Cardiac muscle cell (in vitro differentiated cells and primary cell): ENCODE measurements at regions not wholly inside any gene's neighbourhood (a gene's known extent, or its start where the extent isn't known, plus 50 kb on each side); places are given as distances from the start of the nearest gene placed in this dataset.

Experiments
- DNase-seq, 2 donors: peaks; one replicate each; pipeline versions ENCODE4 v3.0.0 to v3.0.0-alpha.2; 2010 to 2017; ENCODE audit warnings: low read depth in 1 of 2, low spot score in 1 of 2
- H3K27ac ChIP-seq: fragments of 200-600 bp; sonication (generic); 2 replicates; pipeline ENCODE4 v1.5.1; 2016
- H3K27me3 ChIP-seq: fragments of 200-600 bp; sonication (generic); 2 replicates; pipeline ENCODE4 v1.6.0; 2016; ENCODE audit warnings: control low read depth
- H3K36me3 ChIP-seq: fragments of 200-600 bp; sonication (generic); 2 replicates; pipeline ENCODE4 v1.5.1; 2016; ENCODE audit warnings: control low read depth
- H3K4me1 ChIP-seq: fragments of 200-600 bp; sonication (generic); 2 replicates; pipeline ENCODE4 v1.8.1; 2017; ENCODE audit warnings: low read depth, mild to moderate bottlenecking, mixed run types
- H3K4me3 ChIP-seq: fragments of 200-600 bp; sonication (generic); 2 replicates; pipeline ENCODE4 v1.5.1; 2016; ENCODE audit warnings: mild to moderate bottlenecking
- H3K9me3 ChIP-seq: fragments of 200-600 bp; sonication (generic); 2 replicates; pipeline ENCODE4 v1.5.1; 2017; ENCODE audit warnings: low read depth, mild to moderate bottlenecking, control low read depth
- TF ChIP-seq, protein P1 (sequence below): IDR thresholded peaks from 2 replicates; pipeline ENCODE4 v1.5.1; 2012; ENCODE audit warnings: low read depth, mild to moderate bottlenecking, low read length

DNA sequence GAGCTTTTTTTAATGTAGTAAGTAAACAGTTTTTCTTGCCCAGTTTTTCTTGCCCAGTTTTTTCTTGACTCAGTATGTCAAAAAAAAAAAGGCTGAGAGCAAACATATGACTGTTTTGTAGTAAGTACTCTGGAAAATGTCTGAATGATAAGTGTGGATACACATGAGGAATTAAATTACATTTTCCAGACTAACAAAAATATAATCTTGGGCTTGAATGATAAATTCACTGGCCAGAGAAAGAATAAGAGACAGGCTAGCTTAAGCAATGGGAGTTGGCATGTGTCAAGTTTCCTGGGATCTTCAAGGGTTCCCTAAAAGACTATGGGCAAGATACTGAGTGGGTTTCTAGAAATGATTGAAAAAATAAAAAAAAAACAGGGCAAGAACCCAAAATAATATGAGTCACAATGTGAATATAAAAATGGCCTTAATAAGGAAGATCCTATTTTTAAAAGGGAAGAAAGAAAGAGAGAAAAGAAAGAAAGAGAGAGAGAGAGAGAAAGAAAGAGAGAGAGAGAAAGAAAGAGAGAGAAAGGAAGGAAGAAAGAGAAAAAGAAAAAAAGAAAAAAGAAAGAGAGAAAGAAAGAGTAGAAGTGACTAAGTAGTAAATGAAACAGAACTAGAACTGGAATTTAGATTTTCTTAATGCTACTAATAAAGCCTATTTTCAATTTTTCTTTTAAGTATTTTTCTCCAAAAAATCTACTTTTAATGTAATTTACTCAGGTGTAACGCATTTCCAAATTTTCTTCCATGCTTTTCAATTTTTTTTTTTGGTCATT is 60.2 kb downstream of the TFPI2 start:
- no peaks in the 10 kb centered on the region for H3K27me3 ChIP-seq
- no peaks in the 10 kb centered on the region for H3K9me3 ChIP-seq
- DNase-seq, result no peak
- TF ChIP-seq, protein P1, sequence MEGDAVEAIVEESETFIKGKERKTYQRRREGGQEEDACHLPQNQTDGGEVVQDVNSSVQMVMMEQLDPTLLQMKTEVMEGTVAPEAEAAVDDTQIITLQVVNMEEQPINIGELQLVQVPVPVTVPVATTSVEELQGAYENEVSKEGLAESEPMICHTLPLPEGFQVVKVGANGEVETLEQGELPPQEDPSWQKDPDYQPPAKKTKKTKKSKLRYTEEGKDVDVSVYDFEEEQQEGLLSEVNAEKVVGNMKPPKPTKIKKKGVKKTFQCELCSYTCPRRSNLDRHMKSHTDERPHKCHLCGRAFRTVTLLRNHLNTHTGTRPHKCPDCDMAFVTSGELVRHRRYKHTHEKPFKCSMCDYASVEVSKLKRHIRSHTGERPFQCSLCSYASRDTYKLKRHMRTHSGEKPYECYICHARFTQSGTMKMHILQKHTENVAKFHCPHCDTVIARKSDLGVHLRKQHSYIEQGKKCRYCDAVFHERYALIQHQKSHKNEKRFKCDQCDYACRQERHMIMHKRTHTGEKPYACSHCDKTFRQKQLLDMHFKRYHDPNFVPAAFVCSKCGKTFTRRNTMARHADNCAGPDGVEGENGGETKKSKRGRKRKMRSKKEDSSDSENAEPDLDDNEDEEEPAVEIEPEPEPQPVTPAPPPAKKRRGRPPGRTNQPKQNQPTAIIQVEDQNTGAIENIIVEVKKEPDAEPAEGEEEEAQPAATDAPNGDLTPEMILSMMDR, result no peak
- H3K36me3 ChIP-seq, result no peaks in the 10 kb centered on the region
- H3K4me1 ChIP-seq, result no peaks in the 10 kb centered on the region
- H3K27ac ChIP-seq, result no peak overlapping the region
- H3K4me3 ChIP-seq, result no peak overlapping the region

DNA sequence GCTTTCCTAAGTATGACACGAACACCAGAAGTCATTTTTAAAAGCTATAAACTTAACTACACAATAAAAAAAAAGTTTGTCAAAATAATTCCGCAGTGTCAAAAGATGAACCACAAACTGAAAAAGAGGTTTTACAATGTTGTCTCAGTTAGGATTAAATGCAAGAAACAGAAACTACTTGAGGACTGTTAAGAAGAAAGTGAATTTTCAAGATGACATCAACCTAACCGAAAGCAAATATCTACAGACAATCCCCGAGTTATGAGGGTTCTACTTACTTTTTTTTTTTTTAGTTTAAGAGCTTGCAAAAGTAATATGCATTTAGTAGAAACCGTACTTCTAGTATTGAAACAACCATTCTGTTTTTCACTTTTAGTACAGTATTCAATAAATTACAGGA is 62.3 kb downstream of the TFPI2 start:
- no peak for DNase-seq
- Histone ChIP-seq H3K9me3 (no peaks in the 10 kb centered on the region), H3K4me1 (no peaks in the 10 kb centered on the region), H3K27ac (no peak overlapping the region), H3K4me3 (no peak overlapping the region), H3K27me3 (peaks cover 3% of the 10 kb centered on the region), H3K36me3 (no peaks in the 10 kb centered on the region)
- TF ChIP-seq, protein P1, result no peak

DNA sequence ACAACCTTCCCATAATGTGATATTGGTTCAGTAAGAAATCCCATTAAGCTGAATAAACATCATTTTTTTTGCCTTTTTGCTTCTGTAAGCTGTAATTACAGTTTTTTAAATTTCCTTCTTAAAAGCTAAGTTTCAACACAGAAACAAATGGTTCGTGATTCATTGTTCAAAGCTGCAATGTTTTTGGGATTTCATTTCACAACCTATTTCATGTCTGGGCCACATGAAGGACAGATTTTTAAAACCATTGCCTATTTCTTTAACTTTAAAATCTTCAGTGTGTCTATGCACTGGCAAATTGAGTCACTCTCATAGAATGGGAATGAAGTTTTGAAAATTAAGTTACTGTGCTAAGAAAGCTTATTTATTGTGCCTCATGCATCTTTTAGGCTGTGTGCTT is 66.9 kb downstream of the TFPI2 start:
- TF ChIP-seq, protein P1, result no peak
- peaks cover 3% of the 10 kb centered on the region for H3K27me3 ChIP-seq
- H3K4me3 ChIP-seq, result no peak overlapping the region
- no peaks in the 10 kb centered on the region for H3K4me1 ChIP-seq
- H3K27ac ChIP-seq, result no peak overlapping the region
- DNase-seq, result no peak
- no peaks in the 10 kb centered on the region for H3K9me3 ChIP-seq
- no peaks in the 10 kb centered on the region for H3K36me3 ChIP-seq

DNA sequence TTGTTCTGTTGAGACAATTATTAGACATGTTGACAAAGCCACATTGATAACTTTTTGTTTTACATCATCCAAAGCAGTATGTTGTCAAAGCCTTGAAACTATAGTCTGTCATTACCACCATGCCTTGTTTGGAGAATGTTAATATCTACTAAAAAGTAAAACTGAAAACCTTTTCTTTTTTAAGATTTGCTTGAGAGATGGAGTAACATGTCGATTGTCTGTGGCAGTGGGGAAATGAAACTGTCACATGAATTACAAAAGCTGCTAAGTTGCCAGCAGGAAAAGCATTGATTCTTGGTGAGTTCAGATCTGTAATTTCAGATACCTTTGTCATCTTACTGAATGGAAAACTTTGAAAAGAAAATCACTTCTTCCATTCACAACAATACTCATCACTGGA is 69.1 kb downstream of the TFPI2 start:
- no peak for DNase-seq
- TF ChIP-seq, protein P1, result no peak
- H3K4me1 ChIP-seq, result no peaks in the 10 kb centered on the region

DNA sequence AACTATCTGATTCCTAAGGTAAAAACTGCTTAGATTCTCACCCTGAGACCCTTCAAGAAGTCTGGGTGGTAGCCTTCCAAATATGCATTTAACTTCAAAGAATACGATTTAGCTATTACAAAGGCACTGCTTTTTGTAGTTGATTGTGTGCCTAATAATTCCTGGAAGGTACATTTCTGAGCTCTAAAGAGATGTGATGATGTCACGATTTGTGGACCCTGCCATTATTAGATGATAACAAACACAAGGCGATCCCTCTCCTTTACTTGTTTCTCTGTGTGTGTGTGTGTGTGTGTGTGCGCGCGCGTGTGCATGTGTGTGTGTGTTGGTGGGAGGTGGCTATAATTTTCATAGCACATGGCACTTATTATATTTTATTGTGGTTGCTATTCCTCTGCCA is 70.9 kb downstream of the TFPI2 start:
- DNase-seq, result no peak
- H3K4me3 ChIP-seq, result no peak overlapping the region
- peaks cover 3% of the 10 kb centered on the region for H3K27me3 ChIP-seq
- H3K27ac ChIP-seq, result no peak overlapping the region
- H3K36me3 ChIP-seq, result no peaks in the 10 kb centered on the region
- no peaks in the 10 kb centered on the region for H3K9me3 ChIP-seq
- TF ChIP-seq, protein P1, result no peak
- no peaks in the 10 kb centered on the region for H3K4me1 ChIP-seq

More for the DNA sequence above, 69.1 kb downstream of the TFPI2 start:
- Histone ChIP-seq H3K27me3 (peaks cover 3% of the 10 kb centered on the region), H3K4me3 (no peak overlapping the region), H3K27ac (no peak overlapping the region), H3K36me3 (no peaks in the 10 kb centered on the region), H3K9me3 (no peaks in the 10 kb centered on the region)
